Globus pallidus (tissue), 1 donor: ENCODE measurements at regions not wholly inside any gene's neighbourhood (a gene's known extent, or its start where the extent isn't known, plus 50 kb on each side); places are given as distances from the start of the nearest gene placed in this dataset.
"Not testable (repeated sequence)": the region's sequence is repeated elsewhere in the genome, so short reads cannot be mapped to it uniquely, and the experiment has no call there.

Source experiments
- DNase-seq: peaks from one replicate; pipeline ENCODE4 v3.0.0-alpha.2; 2015; ENCODE audit warnings: low spot score

DNA sequence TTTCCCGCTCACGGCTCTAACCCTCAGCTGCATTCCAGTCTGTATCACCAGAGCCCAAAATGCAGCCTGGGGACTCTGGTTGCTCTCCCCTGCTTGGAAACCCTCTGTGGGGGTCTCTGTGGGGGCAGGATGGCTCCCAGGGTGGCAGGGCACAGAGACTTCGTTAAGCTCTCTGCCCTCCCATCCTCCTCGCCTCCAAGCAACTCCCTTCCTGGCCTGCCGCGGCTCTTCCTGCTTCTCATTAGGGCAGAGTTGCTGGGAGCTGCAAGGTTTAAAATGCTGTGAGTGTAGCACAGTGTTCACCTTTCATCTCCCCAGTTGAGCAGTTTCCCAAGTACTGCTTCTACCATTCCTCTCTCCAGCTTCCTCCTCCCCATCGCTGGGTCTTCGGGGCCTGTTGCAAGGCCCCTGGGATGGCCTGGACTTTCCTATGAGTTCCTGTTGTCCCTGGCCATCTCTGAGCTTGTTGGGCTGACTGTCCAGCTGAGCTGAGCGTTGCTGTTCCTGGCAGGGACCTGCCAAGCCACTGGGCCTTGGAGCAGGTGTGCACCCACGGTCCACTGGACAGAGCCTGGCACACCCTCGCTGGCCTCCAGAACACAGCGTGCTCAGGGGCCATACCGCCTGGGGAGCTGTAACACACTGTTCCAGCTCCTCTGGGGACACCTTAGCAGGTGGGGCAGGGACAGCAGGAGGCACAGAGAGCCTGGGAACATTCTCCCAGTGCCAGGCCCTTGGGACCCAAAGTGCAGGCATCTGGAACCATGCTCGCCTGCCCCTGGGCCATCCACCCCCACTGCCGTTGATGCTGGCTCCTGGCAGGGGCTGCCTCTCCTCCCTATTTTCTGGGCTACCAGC lies 188.4 kb downstream of the C9orf50 start:
- DNase-seq = no peak

DNA sequence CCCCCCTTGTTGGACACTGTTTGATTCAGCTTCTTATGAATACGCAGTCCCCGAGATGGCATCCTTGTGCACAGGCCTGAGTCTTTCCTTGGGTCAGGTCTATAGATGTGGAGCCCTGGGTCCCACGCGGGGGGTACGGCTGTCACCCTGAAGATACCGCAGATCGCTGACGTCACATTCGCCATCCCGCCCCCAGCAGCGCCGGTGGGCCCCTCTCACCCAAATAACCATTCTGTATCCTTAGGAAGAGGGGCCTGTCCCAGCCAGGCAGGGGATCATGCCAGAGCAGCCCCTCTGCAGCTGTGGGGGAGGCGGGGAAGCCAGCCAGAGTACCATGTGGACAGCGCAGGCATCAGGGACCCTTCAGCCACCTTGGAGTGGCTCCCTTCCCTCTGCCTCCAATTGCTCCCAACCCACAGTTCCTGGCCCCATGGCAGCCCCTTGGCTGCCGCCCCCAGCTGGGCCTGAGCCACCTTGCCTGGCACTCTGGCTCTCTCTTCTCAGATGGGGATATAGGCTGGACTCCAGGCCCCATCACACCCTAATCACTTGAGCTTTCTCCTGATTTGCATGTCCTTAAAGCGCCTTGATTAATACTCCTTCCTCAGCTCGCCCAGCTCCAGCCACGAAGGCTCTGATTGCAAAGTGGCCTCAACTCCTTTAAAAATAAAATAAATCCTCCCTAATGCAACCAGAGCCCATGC lies 189.8 kb downstream of the C9orf50 start:
- DNase-seq = no peak

DNA sequence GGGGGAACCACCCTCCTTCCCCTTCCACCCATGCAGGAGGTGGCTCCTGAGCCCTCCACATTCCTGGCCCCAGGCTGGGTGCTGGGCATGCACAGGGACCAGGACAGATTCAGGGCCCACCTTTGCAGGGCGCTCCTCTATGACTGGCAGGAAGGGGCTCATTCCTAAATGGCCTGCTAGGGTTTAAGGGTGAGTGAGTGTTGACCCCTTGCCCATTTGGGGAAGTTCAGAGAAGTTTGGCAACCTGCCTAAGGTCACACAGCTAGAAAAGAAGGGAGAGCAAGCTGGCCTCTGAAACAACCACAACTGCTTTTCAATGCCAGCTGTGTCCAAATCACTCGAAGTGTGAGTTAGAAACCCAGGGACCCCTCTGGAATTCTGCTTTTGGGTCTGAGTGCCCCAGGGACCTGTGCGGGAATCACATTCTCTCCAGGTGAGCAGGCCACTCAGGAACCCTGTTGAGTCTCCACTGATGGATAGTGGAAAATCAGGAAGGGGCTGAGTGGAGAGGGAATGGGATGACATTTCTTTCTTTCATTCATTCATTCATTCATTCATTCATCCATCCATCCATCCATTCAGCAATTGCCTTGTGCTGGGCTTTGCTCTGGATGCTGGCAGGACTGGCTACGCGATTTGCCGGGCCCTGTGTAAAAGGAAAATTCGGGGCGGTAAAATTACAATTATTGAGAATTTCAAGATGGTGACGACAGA lies 191.9 kb downstream of the C9orf50 start:
- no peak for DNase-seq

DNA sequence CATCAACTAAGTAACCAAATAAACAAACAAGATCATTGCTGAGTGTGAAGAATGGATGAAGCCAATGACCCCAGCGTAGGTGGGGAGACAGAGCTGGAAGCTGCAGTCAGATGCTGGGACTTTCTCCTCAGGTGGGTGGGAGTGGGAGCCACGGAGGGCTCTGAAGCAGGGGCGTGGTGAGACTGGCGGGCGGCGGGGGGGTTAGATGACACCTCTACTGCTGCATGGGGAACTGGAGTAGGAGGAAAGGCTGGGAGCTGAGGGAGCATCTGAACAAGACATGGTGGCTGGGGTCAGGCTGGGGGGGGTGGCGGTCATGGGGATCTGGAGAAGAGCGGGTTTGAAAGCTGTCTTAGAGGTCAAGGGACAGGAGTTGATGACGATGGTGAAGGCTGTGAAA lies 193.8 kb downstream of the C9orf50 start:
- DNase-seq = no peak

DNA sequence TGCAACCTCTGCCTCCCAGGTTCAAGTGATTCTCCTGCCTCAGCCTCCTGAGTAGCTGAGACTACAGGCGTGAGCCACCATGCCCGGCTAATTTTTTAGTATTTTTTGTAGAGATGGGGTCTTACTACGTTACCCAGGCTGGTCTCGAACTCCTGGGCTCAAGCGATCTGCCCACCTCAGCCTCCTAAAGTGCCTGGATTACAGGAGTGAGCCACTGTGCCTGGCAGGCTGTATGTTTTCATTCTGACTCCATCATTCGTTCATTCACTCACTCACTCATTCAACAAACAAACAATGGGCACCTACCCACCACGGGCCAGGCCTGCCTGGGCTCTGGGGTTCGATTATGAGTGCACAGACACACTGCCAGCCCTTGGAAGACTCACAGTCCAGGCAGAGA lies 197.1 kb downstream of the C9orf50 start:
- not testable (repeated sequence) for DNase-seq

DNA sequence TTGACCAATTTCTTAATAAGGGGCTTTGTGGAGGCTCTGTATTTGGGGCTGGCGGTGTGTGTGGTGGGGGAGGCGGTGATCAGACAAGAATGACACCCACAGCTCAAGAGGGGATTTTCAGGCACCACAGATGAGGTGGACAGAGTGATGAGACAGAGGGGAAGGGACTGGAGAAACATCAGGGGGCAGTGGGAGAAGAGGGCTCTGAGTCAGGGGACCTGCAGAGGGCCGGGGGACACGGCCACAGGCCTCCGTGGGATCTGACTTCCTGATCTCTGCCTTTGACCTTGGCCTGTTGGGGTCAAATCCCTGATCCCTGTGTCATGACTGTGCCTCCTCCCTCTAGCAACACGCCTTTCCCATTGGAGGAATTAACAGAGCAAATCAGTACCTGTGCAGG lies 197.7 kb downstream of the C9orf50 start:
- no peak for DNase-seq

DNA sequence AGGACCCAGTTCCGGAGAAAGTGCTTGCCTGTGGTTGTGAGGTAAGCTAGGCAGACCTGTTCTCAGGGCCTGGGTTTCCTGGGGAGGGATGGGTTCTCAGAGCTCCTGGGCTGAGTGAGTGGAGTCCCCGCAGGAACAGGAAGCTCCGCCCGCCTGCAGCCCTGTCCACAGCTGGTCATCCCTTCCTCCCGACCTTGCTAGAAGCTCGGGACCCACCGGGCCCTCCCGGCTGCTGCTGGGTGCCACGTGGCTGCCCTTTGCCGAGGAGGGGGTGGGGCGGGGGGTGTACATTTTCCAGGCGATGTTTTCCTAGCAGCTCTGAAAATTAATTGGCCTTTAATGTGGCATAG lies 198.1 kb downstream of the C9orf50 start:
- no peak for DNase-seq

DNA sequence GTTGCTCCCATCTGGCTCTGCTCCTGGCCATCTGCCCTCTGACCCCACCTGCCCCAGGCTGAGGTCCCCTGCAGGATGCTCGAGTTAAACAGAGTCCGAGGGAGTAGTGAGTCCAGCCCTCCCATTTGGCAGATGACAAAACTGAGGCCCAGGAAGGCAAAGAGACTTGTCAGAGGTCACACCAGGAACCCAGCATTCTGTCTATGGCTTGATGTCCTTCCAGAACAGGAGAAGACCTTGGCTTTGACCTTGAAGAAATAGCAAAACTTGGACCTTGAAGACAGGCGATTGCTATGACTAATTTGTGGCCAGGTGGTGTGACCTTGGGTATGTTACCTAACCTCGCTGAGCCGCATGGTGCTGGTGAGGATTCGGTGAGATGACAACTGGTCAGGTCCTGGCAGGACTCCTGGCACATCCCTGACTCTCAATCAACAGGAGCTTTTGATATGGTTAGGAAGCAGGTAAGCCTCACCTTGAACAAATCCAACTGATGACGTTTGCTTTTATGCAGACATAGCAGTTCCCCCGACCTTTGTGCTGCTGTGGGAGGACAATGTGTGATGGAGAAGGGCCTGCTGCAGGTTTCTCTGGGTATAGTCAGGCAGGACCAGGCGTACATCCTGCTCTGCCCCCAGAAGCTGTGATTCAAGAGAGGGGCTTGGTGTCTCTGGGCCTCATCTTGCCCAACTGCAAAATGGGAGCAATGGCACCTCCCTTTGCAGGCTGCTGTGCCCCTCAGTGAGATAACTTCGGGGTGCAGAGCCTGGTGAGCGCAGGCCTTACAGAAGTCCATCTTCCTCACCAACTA lies 198.7 kb downstream of the C9orf50 start:
- DNase-seq = no peak

DNA sequence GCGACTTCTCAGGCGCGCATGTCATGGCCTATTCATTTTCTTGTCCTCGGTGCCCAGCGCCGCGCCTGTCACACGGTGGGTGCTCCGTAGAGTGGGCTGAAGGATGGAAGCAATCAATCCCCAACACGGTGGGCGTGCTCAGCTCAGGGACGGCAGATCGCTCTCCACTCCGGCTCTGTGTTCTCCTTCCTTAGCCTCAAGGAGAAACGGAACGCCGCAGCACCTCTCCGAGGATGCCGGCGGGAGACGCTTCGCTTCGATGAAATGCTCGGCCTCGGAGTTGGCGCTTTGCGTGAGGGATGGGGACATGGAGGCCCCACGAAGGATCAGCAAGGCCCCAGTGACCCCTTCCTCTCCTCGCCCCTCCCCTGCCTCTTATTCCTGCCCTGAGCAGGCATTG lies 199.5 kb downstream of the C9orf50 start:
- DNase-seq = no peak

DNA sequence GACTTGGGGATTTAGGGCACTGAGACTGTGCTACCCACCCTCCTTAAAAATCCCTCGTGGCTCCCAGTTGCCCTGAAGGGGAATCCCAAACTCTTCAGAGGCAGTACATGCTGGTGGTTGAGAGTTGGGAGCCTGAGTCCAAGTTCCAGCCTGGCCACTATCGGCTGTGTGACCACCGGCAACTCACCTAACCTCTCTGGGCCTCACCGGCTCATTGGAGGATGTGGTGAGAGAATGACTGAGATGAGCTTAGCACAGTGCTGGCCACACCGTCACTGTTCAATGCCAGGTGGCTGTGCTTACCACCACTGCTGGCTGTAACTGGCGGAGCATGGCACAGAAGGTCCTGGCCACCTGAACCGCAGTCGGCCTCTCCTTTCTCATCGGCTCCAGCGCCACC lies 200.2 kb downstream of the C9orf50 start:
- DNase-seq = no peak

DNA sequence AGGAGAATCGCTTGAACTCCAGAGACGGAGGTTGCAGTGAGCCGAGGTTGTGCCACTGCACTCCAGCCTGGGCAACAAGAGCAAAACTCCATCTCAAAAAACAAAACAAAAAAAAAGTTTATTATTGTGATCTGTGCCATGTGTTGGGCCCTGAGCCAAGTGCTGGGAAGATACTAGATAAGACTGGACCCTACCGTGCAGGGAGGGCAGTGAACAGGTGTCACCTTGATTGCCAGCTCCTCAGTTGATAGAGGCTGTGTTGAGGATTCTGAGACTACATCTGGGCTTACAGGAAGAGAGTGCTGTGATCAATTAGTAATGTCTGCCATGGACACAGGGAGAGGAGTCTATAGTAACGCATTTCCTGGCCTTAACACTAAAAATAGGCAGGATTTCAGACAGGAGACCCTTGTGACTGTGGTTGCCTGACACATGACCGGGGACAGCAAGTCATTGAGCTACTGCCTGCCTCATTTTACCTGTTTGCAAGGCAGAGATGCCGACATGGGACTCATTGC lies 201.5 kb downstream of the C9orf50 start:
- DNase-seq = no peak

DNA sequence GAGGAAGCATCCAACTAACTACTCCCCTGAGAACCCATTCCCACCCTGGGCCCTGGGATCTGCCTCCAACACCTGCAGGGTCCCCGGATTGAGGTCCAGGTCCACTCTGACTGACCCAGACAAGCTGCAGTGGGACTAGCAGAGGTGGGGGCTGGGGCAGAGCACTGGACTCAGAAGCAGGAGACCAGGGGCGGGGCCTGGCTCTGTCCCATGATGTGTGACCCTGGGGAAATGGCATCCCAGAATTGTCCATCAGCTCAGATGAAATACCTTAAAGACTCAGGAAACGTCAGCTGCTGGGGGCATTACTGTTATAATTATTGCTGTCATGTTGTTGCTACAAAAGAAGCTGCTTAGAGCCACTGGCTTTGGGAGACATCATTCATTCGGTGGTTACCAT lies 202.4 kb downstream of the C9orf50 start:
- DNase-seq = no peak

DNA sequence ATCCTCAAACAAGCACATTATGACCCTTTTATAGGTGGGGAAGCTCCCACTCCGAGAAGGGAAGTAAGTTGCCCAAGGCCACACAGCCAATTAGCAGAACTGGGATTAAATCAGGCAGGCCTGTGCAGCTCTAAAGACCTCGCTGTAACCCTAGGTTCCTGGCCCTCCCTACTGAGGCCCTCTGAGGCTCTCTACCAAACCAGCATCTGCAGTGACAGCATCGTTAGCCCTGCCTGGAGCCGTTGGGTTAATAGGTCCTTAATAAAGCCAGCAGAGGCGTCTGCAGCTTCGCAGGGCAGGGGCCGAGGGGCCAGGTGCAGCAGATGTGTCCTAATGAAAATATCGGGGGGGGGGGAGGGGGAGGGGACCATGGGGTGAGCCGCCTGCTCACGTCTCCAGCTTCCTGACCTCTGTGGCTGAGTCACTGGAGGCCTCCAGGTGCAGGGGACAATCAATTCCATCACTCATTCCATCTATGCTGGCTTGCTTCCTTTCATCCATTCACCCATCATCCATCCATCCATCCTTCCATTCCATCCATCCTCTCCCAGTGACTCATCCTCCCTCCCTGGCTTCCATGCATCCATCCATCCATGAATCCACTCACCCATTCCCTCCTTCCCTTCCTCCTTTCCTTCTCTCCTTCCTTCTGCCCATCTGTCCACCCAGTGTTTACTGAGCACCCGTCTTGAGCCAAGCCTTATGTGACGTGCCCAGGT lies 203.9 kb downstream of the C9orf50 start:
- DNase-seq = no peak

DNA sequence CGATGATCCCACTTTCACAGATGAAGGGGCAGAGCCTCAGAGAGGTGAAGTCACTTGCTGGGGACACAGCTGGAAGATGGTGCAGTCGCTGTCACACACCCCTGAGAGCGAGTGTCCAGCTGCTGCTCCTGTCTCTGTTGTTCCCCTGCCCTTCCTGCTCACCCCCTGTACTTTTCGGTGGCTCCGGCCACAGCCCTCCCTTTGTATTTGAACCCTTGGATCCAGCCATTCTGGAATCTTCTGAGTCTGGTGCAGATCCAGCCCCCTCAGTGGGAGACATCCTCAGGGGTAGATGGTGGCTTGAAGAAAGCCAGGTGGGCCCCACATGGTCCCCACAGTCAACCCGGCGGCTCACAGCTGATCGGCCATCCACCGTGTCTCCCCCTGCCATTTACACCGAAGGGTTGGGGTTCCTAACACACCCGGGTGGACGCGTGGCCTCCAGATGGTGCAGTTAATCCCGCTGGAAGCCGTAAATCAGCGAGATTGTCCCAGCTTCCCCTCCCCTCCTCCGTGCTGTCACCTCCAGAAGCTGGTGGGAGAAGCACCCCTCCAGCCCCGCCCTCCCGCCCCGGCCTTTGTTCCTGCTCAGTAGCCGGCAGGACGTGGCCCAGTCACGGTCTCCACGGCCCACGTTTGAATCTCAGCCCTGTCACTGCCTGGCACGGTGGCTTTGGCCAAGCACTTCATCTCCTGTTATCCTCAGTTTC lies 204.8 kb downstream of the C9orf50 start:
- no peak for DNase-seq

DNA sequence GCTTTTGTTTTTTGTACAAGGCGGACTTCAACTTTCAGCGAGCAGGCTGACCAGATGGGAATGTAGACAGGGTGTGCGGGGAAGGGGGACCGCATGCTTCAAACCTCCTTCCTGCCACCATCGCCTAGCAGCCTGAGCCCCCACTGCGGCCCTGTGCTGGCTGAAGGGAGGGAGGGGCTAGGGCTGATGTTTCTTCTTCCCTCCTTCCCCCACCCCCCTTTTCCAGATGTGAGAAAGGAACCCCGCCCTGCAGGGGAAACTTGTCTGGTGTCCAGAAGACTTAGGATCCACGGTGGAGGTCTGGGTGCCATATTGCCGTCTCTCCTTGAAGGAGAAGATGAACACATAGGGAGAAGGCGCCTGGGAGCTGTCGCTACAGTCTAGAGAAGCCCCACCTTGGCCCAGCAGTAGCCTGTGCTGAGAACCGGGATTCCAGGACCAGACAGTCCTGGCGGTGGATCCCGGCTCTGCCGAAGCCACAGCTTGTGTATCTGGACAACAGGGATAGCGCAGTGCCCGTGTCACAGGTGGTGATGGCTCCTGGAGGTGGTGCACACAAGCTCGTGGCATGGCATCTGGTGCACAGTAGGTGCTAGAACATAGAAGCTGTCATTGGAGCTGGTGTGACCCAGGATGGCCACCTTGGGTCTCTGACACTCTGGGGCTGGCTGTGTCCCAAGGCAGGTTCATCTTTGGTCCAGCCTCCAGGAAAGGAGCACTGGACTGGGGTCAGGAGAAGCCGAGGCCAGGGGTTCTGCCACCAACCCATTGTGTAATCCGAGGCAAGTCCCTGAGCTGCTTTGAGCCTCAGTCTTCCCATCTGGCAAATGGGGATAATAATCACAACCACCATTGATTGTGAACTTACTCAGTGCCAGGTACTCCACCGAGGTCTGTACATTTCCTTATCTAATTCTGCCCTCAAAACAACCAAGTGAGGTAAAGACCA lies 205.6 kb downstream of the C9orf50 start:
- no peak for DNase-seq

DNA sequence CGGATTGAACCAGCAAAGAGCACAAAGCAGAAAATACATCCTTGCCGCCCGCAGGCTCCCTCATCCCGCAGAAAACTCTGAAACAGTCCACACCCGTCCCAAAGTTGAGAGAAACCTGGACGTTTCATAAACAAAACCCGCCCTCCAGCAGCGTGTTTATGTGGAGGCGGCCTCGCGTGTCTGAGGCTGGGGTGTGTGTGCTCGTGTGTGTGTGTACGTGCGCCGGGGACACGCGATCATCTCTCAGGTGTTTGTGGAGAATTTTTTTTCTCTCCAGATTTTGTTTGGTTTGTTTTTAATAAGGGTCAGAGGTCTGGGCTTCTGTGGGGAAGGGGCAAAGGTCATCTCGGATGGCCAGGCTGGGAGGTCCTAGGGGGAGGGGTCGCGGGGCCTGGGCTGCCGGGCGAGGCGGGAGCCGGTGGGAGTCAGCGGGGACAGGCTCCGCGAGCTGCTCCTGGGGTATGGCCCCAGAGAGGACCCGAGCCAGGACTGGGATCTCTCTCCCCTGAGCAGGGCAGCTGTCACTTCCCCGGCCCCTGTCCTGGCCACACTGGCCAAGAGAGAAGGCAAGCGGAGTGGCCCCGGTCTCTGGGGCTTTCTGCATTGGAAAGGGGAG lies 206.4 kb downstream of the C9orf50 start:
- DNase-seq = no peak

DNA sequence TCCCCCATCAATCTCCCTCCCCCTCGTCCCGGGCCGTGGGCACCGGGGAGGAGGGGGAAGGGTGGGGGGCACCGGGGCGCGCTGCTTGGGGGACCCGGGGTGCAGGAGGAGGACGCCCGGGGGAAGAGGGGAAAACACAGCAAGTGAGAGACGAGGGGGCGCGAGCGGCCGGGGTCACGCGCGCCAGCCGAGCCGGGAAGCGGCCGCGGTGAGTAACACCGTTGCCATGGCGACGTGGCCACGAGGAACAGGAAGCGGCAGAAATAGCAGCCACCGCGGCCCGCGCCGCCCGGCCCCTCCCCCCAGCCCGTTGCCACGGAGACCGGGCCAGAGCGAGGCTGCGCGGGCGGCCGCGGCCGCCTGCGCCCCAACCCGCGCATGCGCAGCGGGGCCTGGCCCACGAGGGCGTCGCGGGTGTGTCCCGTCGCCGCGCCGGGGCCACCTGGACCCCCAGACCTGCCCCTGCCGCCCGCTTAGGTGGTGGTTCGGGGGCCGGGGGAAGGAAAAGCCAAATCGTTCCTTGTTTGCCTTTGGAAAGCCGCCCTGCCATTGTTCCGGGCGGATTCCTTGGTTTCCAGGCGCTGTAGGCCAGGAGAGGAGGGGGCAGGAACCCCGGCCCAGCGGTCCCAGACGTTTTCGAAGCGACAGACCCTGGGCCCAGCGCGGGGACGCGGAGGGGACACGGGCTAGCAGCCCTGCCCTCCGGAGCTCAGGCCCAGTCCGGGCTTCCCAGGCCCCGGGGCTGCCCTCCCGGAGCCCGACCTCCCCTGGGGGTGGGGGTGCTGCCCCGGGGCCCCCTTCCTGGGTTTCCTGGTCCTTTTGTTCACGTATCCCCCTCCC lies 207.1 kb downstream of the C9orf50 start:
- peak; percentile 96 for DNase-seq
